Gastroesophageal sphincter (tissue), 3 donors: ENCODE measurements at regions not wholly inside any gene's neighbourhood (a gene's known extent, or its start where the extent isn't known, plus 50 kb on each side); places are given as distances from the start of the nearest gene placed in this dataset.

Experiments
- CTCF ChIP-seq, 4 experiments: fragments of 200-600 bp in 2 of 4; fragments of 450-650 bp in 2 of 4; sonication (generic) in 1 of 4; IDR thresholded peaks; one replicate each; pipeline ENCODE4 v1.5.1; 2017 to 2019; ENCODE audit warnings: antibody characterized with exemption in 4 of 4, mild to moderate bottlenecking in 2 of 4, moderate library complexity in 2 of 4
- POLR2A ChIP-seq, 2 donors: fragments of 450-650 bp; IDR thresholded peaks; one replicate each; pipeline ENCODE4 v1.6.1; 2017; ENCODE audit warnings: antibody characterized with exemption in 2 of 2, mild to moderate bottlenecking in 2 of 2, moderate library complexity in 1 of 2
- POLR2AphosphoS5 ChIP-seq: sonication (generic); formaldehyde crosslinking; IDR thresholded peaks from one replicate; pipeline ENCODE4 v1.6.1; 2017; ENCODE audit warnings: antibody characterized with exemption

GRCh38 chr4:138766332-138766731, 249.2 kb upstream of the NOCT start:
- no peak for TF ChIP-seq CTCF (IDR thresholded peaks at IDR 0.05)
- no peak for TF ChIP-seq POLR2AphosphoS5
- TF ChIP-seq POLR2A (IDR thresholded peaks at IDR 0.05), result no peak
